HEK293T (cell line): ENCODE measurements at regions not wholly inside any gene's neighbourhood (a gene's known extent, or its start where the extent isn't known, plus 50 kb on each side); places are given as distances from the start of the nearest gene placed in this dataset.

Source experiments
- ARNT ChIP-seq: fragments of 450-650 bp; IDR thresholded peaks from 2 replicates; pipeline ENCODE4 v1.6.1; 2017; ENCODE audit warnings: mild to moderate bottlenecking
- BHLHE40 ChIP-seq: fragments of 450-650 bp; IDR thresholded peaks from 2 replicates; pipeline ENCODE4 v1.6.1; 2016; ENCODE audit warnings: mild to moderate bottlenecking, moderate library complexity, borderline replicate concordance
- ELF4 ChIP-seq: fragments of 450-650 bp; IDR thresholded peaks from 2 replicates; pipeline ENCODE4 v1.6.1; 2017; ENCODE audit warnings: antibody characterized with exemption
- FOXA1 ChIP-seq: fragments of 450-650 bp; IDR thresholded peaks from 2 replicates; pipeline ENCODE4 v1.6.1; 2016; ENCODE audit warnings: mild to moderate bottlenecking
- FOXK2 ChIP-seq: fragments of 450-650 bp; IDR thresholded peaks from 2 replicates; pipeline ENCODE4 v1.6.1; 2016; ENCODE audit warnings: mild to moderate bottlenecking
- FOXM1 ChIP-seq: fragments of 450-650 bp; IDR thresholded peaks from 2 replicates; pipeline ENCODE4 v1.6.1; 2017; ENCODE audit warnings: mild to moderate bottlenecking, borderline replicate concordance
- HDGF ChIP-seq: fragments of 450-650 bp; IDR thresholded peaks from 2 replicates; pipeline ENCODE4 v1.6.1; 2017; ENCODE audit warnings: antibody characterized with exemption, borderline replicate concordance
- L3MBTL2 ChIP-seq: fragments of 450-650 bp; conservative IDR thresholded peaks from 2 replicates; pipeline ENCODE4 v1.6.1; 2016; ENCODE audit warnings: mild to moderate bottlenecking
- LEF1 ChIP-seq: fragments of 450-650 bp; IDR thresholded peaks from 2 replicates; pipeline ENCODE4 v1.6.1; 2017; ENCODE audit warnings: mild to moderate bottlenecking, borderline replicate concordance
- SP1 ChIP-seq: fragments of 450-650 bp; IDR thresholded peaks from 2 replicates; pipeline ENCODE4 v1.6.1; 2017
- SUZ12 ChIP-seq: fragments of 450-650 bp; IDR thresholded peaks from 2 replicates; pipeline ENCODE4 v1.6.1; 2016; ENCODE audit warnings: mild to moderate bottlenecking
- TARDBP ChIP-seq: fragments of 450-650 bp; IDR thresholded peaks from 2 replicates; pipeline ENCODE4 v1.6.1; 2016

DNA sequence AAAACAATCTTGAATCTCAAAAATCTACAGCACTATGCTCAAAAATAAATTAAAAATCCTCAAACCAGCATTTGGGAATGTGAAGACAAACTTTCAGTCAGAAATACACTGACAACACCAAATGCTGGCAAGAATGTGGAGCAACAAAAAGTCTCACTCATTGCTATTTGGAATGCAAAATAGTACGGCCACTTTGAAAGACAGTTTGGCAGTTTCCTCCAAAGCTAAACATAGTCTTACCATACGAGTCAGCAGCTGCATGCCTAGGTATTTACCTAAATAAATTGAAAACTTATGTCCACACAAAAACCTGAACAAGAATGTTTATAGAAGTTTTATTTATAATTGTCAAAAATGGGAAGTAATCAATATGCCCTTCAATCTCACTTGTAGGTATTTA, 904.2 kb upstream of the LRRC4C start:
- TF ChIP-seq FOXM1 (no peak), ARNT (no peak), SP1 (no peak), BHLHE40 (no peak), L3MBTL2 (no peak), LEF1 (no peak), FOXK2 (no peak), HDGF (no peak), TARDBP (no peak), FOXA1 (no peak), SUZ12 (no peak), ELF4 (no peak)
